IPS-NIHi7 (cell line): ENCODE measurements at regions not wholly inside any gene's neighbourhood (a gene's known extent, or its start where the extent isn't known, plus 50 kb on each side); places are given as distances from the start of the nearest gene placed in this dataset.

Source experiments
- DNase-seq: peaks from one replicate; pipeline ENCODE4 v3.0.0; 2012; ENCODE audit warnings: mixed read lengths; ENCODE audit errors: extremely low spot score

DNA sequence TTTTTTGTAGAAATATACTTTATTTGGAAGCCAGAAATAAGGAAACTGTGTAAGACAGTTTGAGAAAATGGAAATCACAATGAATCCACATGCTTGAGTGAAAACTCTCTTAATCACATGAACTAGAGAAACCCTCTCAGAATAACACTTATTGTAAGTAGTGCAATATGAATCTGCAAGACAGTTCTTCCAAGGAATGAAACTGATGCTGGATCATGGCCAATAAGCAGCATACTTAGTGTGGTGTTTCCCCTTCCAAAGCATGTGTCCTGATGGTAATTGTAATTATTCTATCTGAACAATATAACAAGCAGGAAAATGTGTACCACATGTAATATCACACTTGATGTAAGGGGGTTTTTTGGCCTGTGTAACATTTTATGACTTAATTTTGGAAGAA, 1870.5 kb upstream of the TENM3 start:
- DNase-seq, result no peak

- no peak for DNase-seq
Observed at GRCh38 chr4:180377741-180378140, 1865.5 kb upstream of the TENM3 start.

GRCh38 chr4:180380733-180381132, 1862.5 kb upstream of the TENM3 start:
- no peak for DNase-seq

DNA sequence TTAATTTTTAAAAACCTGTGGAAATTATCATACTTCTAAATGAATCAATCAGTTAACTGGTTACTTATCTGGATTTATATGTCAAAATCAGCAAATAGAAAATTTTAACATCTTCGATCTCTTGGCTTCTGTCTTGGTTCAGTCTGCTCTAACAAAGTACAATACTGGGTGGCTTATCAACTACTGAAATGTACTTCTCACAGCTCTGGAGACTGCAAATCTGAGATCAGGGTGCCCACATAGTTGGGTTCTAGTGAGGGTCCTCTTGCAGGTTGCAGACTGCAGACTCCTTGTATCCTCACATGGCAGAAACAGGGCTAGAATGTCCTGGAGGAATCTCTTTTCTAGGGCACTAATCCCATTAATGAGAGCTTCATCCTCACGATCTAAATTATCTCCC, 1851.6 kb upstream of the TENM3 start:
- DNase-seq, result no peak

GRCh38 chr4:180394312-180394711, 1848.9 kb upstream of the TENM3 start:
- no peak for DNase-seq

GRCh38 chr4:180394730-180395129, 1848.5 kb upstream of the TENM3 start:
- no peak for DNase-seq

DNA sequence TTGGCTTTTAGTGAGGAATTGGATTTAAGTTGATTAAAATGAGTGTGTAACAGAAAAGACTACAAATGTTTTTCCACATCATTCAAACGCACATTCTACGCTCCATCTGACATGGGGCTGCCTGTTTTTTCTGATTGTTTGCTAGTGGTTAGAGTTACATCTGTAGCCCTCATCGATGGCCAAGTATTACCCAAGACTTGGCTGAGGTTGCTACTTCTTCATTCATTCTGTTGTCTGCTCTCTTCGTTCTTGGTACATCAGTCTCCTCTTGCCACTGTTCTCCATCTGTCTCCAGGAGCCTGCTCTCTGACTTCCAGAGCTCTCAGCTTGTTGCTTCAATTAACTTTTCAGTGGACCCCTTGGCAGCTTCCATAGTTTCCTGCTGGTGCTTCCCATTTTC, 1844.6 kb upstream of the TENM3 start:
- no peak for DNase-seq

GRCh38 chr4:180407275-180407885, 1835.8 kb upstream of the TENM3 start:
- no peak for DNase-seq

GRCh38 chr4:180418819-180419531, 1824.2 kb upstream of the TENM3 start:
- no peak for DNase-seq

DNA sequence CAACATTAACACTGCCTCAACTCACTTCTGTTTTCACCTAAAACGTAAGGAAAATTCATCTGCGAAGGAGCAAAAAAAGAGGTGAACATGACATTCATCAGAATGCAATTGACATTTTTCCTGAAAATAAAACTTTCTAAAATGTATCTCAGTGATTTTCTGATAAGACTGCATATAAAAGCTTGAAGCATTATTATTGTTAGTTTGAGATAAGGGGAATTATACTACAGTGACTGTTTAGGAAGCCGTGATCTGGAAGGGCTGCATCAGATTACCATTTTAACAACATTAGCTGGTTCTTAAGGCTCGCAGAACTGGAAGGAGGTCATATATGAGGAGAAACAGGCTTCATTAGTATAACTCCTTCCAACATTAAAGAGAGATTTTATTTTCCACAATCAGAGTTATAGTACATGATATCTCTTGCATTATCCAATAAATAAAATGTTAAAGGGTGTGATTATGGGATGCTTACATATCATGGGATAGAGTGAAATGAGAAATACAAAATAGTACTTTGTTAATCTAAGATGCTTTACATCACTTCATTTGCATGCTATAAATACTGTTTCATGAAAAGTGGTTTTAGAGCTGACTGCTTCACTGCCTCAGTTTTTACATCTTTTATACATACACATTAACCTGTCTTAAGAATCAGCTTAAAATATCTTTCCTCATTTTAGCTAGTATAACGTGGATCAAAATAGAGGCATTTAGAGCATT, 1820.1 kb upstream of the TENM3 start:
- no peak for DNase-seq

- DNase-seq, result no peak
Observed at GRCh38 chr4:180423712-180424057, 1819.5 kb upstream of the TENM3 start.

GRCh38 chr4:180426938-180427337, 1816.3 kb upstream of the TENM3 start:
- no peak for DNase-seq

GRCh38 chr4:180430283-180430682, 1812.9 kb upstream of the TENM3 start:
- DNase-seq, result no peak

DNA sequence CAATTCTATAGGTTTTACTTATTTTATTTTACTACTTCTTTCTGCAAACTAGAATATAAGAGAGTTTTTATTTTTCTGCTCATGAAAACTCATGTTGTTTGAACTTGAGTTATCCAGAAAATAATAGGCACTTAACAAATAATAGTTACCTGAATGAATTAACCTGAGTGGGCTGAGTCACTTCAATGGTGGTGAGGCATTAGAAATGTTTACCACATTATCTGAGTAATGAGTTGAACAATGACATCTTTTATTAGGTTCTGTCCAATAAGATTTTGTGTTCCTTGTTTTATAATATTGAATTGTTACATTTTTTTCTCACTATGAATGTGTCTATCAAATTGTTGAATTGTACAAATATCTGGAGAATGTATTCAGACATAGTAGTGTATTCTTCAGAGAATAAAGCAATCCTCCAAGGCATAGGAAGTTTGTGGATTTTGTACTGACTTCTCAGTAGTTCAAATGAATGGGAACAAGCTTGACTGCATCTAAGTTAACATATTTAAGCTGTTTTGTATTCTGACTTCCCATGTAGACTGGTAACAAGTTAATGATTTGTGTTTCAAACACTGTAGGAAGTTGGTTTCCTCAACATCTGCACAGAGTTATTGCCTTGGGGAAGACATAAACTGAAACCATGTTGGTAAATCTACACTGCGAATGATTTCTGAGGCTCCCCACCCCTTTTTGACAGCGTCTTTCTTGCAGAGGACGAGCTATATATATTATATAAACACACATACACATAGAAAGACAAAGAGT, 1808.9 kb upstream of the TENM3 start:
- DNase-seq, result no peak

DNA sequence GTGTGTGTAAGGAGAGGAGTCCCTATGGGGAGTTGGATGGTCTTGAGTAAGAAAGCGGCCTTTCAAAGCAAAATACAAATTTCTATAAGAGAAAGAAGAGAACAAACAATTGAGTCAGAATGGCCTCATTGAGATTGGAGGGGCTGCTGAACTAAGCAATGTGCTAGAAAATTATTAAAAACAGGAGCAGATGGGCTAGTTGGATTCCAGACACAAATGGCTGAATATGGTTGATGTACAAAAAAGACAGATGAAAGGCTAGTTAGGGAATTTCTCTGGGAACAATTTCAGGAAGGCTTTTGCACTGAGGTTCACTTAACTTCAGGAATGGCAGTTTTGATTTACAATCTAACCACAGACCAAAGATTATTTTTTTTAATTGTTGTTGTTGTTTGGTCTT, 1806.8 kb upstream of the TENM3 start:
- no peak for DNase-seq

DNA sequence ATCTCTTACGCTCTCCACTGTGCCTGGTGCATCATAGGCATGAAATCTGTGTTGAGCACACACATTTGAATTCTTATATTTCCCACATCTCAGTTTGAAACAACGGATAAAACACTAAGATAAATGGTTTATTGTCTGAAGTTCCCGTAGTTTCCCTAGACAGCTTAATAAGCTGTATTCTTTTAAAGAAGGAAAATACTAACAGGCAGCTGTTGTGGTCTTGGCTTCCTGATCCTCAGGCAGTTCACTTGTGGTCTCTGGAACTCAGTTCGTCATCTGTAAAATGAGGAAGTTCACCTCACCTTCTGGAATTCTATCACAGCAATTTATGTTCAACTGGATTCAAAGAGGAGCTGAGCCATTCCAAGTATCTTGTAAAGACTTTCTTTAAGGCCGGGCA, 1805.6 kb upstream of the TENM3 start:
- no peak for DNase-seq

GRCh38 chr4:180448306-180448705, 1794.9 kb upstream of the TENM3 start:
- DNase-seq, result no peak

- DNase-seq, result peak; percentile 83
Observed at GRCh38 chr4:180449395-180449956, 1793.7 kb upstream of the TENM3 start.

DNA sequence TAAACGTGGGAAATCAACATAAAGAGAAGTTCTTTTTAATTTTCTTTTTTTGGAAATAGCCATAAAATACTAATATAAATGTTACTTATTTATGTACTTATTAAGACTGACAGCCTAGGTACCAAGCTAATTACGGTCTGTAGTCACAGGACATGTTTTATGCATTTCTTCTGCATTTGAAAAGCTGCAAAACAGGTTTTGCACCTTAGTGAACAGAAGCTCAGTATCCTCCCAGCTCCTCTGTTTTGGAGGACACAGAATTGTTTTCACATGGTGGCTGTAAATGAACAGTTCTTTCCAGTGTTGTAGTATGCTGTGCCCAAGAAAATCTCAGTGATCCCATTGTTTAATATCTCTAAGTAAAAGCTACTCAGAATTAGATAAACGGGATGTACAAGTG, 1788.0 kb upstream of the TENM3 start:
- peak; percentile 18 for DNase-seq

- DNase-seq, result no peak
Observed at GRCh38 chr4:180456928-180457327, 1786.3 kb upstream of the TENM3 start.

GRCh38 chr4:180462116-180462515, 1781.1 kb upstream of the TENM3 start:
- DNase-seq, result no peak

DNA sequence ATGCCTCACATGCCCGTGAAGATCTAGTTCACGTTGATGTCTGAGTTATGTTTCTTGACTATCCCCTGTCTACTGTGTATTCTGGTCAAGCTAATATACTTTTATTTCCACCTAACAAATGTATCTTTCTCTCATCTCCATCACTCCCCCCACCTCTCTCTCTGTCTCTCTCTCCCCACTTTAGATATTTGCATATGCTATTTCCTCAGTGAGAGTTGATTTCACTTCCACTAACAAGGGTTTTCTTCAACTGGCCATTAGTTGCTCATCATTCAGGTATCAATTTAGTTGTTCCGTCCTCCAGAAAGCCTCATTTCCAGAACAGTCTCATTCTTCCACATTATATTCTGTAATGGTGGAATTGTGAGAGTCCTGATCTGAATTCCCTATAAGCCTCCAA, 1777.8 kb upstream of the TENM3 start:
- DNase-seq, result no peak
